COLO668 (cell line): ENCODE measurements at regions not wholly inside any gene's neighbourhood (a gene's known extent, or its start where the extent isn't known, plus 50 kb on each side); places are given as distances from the start of the nearest gene placed in this dataset.
"Not testable (repeated sequence)": the region's sequence is repeated elsewhere in the genome, so short reads cannot be mapped to it uniquely, and the experiment has no call there.

ENCODE experiments used
- DNase-seq: peaks from one replicate; lab custom pipeline; 2025; ENCODE audit not compliant: unreplicated experiment; lab: John Stamatoyannopoulos, UW

- no peak for DNase-seq
Measured at GRCh38 chr7:87007038-87007437, 52.4 kb downstream of the ELAPOR2 start.

- DNase-seq = no peak
Measured at GRCh38 chr7:87004956-87005355, 54.5 kb downstream of the ELAPOR2 start.

GRCh38 chr7:87003872-87004798, 55.3 kb downstream of the ELAPOR2 start:
- no peak for DNase-seq

GRCh38 chr7:87001214-87001613, 58.2 kb downstream of the ELAPOR2 start:
- no peak for DNase-seq

GRCh38 chr7:87000344-87000743, 59.1 kb downstream of the ELAPOR2 start:
- DNase-seq = no peak

- no peak for DNase-seq
Measured at GRCh38 chr7:86999750-87000149, 59.7 kb downstream of the ELAPOR2 start.

- DNase-seq = no peak
Measured at GRCh38 chr7:86995814-86996213, 63.6 kb downstream of the ELAPOR2 start.

GRCh38 chr7:86995052-86995725, 64.3 kb downstream of the ELAPOR2 start:
- no peak for DNase-seq

GRCh38 chr7:86991771-86992191, 67.7 kb downstream of the ELAPOR2 start:
- DNase-seq = no peak

- DNase-seq = no peak
Measured at GRCh38 chr7:86991093-86991769, 68.2 kb downstream of the ELAPOR2 start.

GRCh38 chr7:86989407-86989806, 70.0 kb downstream of the ELAPOR2 start:
- no peak for DNase-seq

GRCh38 chr7:86987834-86988233, 71.6 kb downstream of the ELAPOR2 start:
- not testable (repeated sequence) for DNase-seq

GRCh38 chr7:86987358-86987757, 72.1 kb downstream of the ELAPOR2 start:
- DNase-seq = not testable (repeated sequence)

- not testable (repeated sequence) for DNase-seq
Measured at GRCh38 chr7:86985342-86985741, 74.1 kb downstream of the ELAPOR2 start.

GRCh38 chr7:86983654-86984053, 75.8 kb downstream of the ELAPOR2 start:
- DNase-seq = not testable (repeated sequence)

GRCh38 chr7:86981937-86982336, 77.5 kb downstream of the ELAPOR2 start:
- DNase-seq = not testable (repeated sequence)

GRCh38 chr7:86981127-86981526, 78.3 kb downstream of the ELAPOR2 start:
- no peak for DNase-seq

- no peak for DNase-seq
Measured at GRCh38 chr7:86980223-86980622, 79.2 kb downstream of the ELAPOR2 start.

- DNase-seq = no peak
Measured at GRCh38 chr7:86978808-86979506, 80.5 kb downstream of the ELAPOR2 start.

GRCh38 chr7:86976958-86977357, 82.5 kb downstream of the ELAPOR2 start:
- no peak for DNase-seq

- DNase-seq = no peak
Measured at GRCh38 chr7:86975914-86976313, 83.5 kb downstream of the ELAPOR2 start.
